ENCODE measurements at regions not wholly inside any gene's neighbourhood (a gene's known extent, or its start where the extent isn't known, plus 50 kb on each side); places are given as distances from the start of the nearest gene placed in this dataset.

DNA sequence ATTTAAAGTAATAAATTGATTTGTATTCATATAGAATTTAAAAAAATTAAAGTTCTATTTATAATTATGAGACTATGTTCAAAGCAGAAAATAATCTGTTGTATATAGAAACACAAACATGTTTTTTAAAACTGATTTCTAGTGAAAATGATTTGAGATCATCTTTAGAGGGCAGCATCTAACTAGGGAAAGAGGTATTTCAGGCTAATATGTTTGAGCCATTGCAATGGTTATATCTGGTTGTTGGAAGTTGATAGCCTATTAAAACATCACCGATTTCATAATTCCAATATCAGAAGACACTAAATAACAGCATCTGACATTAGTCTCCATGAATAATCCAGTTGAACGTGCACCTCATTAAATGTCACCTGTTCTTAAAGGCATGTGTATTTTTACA is 79.8 kb upstream of the SLITRK6 start:
- no peak for TF ChIP-seq EP300 (IDR thresholded peaks at IDR 0.05)
- no peak for TF ChIP-seq POLR2A (IDR thresholded peaks at IDR 0.05)
- TF ChIP-seq, protein P1, sequence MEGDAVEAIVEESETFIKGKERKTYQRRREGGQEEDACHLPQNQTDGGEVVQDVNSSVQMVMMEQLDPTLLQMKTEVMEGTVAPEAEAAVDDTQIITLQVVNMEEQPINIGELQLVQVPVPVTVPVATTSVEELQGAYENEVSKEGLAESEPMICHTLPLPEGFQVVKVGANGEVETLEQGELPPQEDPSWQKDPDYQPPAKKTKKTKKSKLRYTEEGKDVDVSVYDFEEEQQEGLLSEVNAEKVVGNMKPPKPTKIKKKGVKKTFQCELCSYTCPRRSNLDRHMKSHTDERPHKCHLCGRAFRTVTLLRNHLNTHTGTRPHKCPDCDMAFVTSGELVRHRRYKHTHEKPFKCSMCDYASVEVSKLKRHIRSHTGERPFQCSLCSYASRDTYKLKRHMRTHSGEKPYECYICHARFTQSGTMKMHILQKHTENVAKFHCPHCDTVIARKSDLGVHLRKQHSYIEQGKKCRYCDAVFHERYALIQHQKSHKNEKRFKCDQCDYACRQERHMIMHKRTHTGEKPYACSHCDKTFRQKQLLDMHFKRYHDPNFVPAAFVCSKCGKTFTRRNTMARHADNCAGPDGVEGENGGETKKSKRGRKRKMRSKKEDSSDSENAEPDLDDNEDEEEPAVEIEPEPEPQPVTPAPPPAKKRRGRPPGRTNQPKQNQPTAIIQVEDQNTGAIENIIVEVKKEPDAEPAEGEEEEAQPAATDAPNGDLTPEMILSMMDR (IDR thresholded peaks at IDR 0.05) = no peak
- no peak for TF ChIP-seq POLR2AphosphoS5 (IDR thresholded peaks at IDR 0.05)
- ATAC-seq = no peak
- no peaks in the 10 kb centered on the region for H3K9me3 ChIP-seq
- no peaks in the 10 kb centered on the region for H3K4me1 ChIP-seq
- no peaks in the 10 kb centered on the region for H3K36me3 ChIP-seq
- no peak overlapping the region for H3K27ac ChIP-seq
- H3K27me3 ChIP-seq = no peaks in the 10 kb centered on the region
- whole genome bisulfite sequencing, 2 donors (ENCODE audit: low coverage in 1 of 2) = 65 to 77% methylated on average over 2 of the region's 2 CpGs
- H3K4me3 ChIP-seq = no peak overlapping the region

DNA sequence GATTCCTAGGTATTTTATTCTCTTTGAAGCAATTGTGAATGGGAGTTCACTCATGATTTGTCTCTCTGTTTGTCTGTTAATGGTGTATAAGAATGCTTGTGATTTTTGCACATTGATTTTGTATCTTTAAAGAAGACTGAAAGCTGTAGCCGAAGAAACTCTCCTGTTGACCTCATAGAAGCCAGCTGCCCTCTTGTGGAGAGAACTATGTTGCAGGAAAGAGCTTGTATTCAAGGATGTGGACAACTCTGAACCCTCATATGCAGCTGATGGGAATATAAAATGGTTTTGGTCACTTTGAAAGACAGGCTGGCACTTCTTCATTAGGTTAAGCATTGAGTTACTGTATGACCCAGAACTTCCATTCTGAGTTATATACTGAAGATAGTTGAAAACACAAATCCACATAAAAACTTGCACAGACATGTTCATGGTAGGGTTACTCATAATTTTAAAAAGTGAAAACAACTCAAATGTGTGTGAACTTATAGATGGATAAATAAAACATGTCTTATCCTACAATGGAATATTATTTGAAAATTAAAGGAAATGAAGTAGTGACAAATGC is 65.8 kb upstream of the SLITRK6 start:
- H3K4me3 ChIP-seq = no peak overlapping the region
- H3K4me1 ChIP-seq = no peaks in the 10 kb centered on the region
- H3K27ac ChIP-seq = no peak overlapping the region
- H3K36me3 ChIP-seq = no peaks in the 10 kb centered on the region
- no peaks in the 10 kb centered on the region for H3K27me3 ChIP-seq
- TF ChIP-seq EP300 (IDR thresholded peaks at IDR 0.05) = no peak
- no peak for TF ChIP-seq POLR2AphosphoS5 (IDR thresholded peaks at IDR 0.05)
- TF ChIP-seq, protein P1 (IDR thresholded peaks at IDR 0.05) = no peak
- TF ChIP-seq POLR2A (IDR thresholded peaks at IDR 0.05) = no peak
- H3K9me3 ChIP-seq = no peaks in the 10 kb centered on the region
- 33 to 100% methylated on average over 1 of the region's 1 CpG for WGBS, 2 donors (ENCODE audit: low coverage in 1 of 2)
- no peak for ATAC-seq

DNA sequence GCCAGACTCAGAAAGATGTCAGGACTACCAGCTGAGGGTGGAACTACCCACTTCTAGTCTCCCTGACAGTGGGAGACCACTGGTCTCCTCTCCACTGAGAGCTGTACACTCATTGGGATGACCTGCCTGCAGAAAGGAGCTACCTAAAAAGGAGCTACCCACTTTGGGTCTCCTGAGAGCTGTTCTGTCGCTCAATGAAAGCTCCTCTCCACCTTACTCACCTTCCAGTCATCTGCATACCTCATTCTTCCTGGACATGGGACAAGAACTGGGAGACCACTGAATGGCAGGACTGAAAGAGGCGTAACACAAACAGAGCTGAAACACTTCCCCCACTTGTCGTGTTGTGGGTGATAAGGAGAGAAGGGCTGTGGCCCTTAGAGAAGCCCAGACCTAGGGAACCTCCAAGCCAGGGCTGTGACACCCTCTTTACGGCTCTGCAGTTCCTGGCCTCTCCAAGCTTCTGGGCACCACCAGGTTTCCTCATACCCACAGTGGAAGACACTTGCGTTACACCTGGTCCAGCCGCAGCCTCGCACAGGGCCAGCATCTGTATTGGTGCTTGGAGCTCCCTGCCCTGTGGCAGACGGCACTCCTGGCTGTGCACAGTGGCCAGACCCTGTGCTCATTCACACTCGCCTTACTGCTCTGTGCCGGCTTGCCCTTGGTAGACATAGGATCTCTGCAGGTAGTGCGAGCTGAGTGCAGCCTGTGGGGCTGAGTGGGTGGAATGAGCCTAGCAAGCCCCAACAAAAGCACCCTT is 54.9 kb upstream of the SLITRK6 start:
- TF ChIP-seq EP300 (IDR thresholded peaks at IDR 0.05) = no peak
- TF ChIP-seq, protein P1 (IDR thresholded peaks at IDR 0.05) = no peak
- TF ChIP-seq POLR2AphosphoS5 (IDR thresholded peaks at IDR 0.05) = no peak
- TF ChIP-seq POLR2A (IDR thresholded peaks at IDR 0.05) = no peak
- Histone ChIP-seq H3K4me1 (no peaks in the 10 kb centered on the region), H3K27ac (no peak overlapping the region), H3K27me3 (no peaks in the 10 kb centered on the region), H3K4me3 (no peak overlapping the region), H3K9me3 (peaks cover 0 to 20% (median 0%) of the 10 kb centered on the region in 3 donors), H3K36me3 (no peaks in the 10 kb centered on the region)
- WGBS, 2 donors (ENCODE audit: low coverage in 1 of 2) = 84 to 94% methylated on average over 3 to 8 of the region's 11 CpGs
- ATAC-seq = no peak

DNA sequence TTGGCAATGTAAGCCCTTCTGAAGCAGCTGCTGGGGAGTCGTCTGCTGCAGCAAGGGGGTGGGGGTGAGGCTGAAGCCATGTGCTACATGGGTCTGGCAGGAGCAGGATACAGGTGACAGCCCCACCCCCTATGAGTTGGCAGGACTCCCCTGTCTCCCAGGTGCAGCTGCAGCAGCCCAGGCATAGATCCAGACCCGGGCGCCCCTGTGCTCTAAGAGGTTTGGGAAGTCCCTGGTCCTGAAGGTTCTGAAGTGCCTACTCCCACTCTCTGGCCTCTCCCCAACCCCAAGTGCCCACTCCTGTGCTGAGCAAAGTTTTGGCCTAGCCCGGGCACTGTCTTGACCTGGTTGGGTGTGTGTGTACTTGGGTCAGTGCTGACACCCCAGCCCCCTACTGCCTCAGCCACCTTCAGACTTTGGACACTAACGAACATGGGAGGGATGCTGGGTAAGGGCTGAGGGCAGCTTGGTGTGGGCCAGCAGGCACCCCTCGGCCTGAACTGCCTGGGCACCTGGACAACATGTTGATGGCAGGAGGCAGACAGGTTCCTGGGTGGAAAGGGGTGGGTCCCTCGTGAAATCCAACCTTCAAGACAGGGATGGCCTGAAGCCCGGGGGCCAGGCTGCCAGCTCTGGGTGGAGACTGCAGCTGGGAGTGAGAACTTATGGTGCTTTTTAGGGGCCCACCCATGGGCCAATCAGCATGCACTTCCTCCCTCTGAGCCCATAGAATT is 54.1 kb upstream of the SLITRK6 start:
- ATAC-seq = peak; percentile 13
- TF ChIP-seq POLR2AphosphoS5 (IDR thresholded peaks at IDR 0.05) = no peak
- TF ChIP-seq POLR2A (IDR thresholded peaks at IDR 0.05) = no peak
- TF ChIP-seq, protein P1 (IDR thresholded peaks at IDR 0.05) = no peak
- no peak for TF ChIP-seq EP300 (IDR thresholded peaks at IDR 0.05)

More for the DNA sequence above, 54.1 kb upstream of the SLITRK6 start:
- no peaks in the 10 kb centered on the region for H3K4me1 ChIP-seq
- H3K27me3 ChIP-seq = no peaks in the 10 kb centered on the region
- H3K9me3 ChIP-seq = peaks cover 0 to 20% (median 0%) of the 10 kb centered on the region in 3 donors
- H3K36me3 ChIP-seq = no peaks in the 10 kb centered on the region
- WGBS, 2 donors (ENCODE audit: low coverage in 1 of 2) = 94 to 100% methylated on average over 2 of the region's 8 CpGs
- no peak overlapping the region for H3K4me3 ChIP-seq
- H3K27ac ChIP-seq = no peak overlapping the region

All from gastroesophageal sphincter (tissue), 4 donors.